ENCODE measurements at regions not wholly inside any gene's neighbourhood (a gene's known extent, or its start where the extent isn't known, plus 50 kb on each side); places are given as distances from the start of the nearest gene placed in this dataset.

DNA sequence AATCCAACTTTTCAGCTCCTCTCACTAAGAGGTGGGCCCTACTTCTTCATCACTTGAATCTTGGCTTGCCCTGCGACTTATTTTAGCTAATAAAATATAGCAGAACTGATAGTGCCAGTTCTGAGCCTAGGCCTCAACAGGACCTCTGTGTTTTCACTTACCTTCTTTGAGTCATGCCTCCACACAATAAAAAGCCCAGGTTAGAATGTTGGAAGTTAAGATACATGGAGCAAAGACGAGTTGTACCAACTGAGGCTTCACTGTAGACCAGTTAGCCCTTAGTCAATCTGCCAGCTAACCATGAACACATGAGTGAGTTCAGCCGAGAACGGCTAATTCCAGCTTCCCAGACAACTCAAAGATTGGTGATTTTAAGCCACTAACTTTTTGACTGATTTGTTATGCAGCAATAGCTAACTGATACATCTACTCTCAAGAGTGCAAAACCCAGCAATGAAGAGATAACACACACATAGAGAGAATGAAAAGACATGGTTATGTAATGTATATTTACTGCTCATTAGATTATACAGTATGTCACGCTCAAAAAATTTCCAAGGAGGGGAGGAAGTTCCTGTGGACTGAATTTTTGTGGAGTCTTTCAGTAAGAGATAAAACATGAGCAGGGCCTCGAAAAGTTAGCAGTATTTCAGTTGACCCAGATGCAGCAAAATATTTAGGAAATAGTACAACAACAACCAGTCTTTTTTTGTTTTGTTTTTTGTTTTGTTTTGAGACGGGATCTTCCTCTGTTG lies 181.1 kb downstream of the MYCN start:
- Histone ChIP-seq H3K4me1 (ENCODE audit: control insufficient read depth in 1 of 2, insufficient read depth in 2 of 2, low read depth in 1 of 2, low read length in 1 of 2) (peaks cover 0 to 19% of the 10 kb centered on the region in 2 experiments; a peak in 1 of 4 replicates), H3K9me3 (no peaks in the 10 kb centered on the region), H2AFZ (ENCODE audit: low read depth) (no peak overlapping the region), H3K4me2 (no peak overlapping the region), H3K9ac (no peak overlapping the region), H3K27ac (ENCODE audit: low read depth in 2 of 2, low read length in 1 of 2) (no peak overlapping the region), H3F3A (replicated peaks; ENCODE audit: insufficient read depth) (no peaks in the 10 kb centered on the region), H3K36me3 (replicated peaks in 1 of 2; ENCODE audit: control insufficient read depth in 1 of 2, insufficient read depth in 2 of 2, low read length in 1 of 2) (no peaks in the 10 kb centered on the region), H3K79me2 (ENCODE audit: insufficient read depth) (no peaks in the 10 kb centered on the region), H3K4me3 (ENCODE audit: low read depth in 2 of 2, low read length in 1 of 2) (no peak overlapping the region), H3K27me3 (ENCODE audit: insufficient read depth) (no peaks in the 10 kb centered on the region), H4K20me1 (ENCODE audit: insufficient read depth) (no peaks in the 10 kb centered on the region), H3K9me2 (no peaks in the 10 kb centered on the region)
- TF ChIP-seq SIN3A (IDR thresholded peaks at IDR 0.05; ENCODE audit: borderline replicate concordance, low read depth, low read length) (no peak), RAD21 (IDR thresholded peaks at IDR 0.05; ENCODE audit: low read length) (no peak), EZH2phosphoT487 (IDR thresholded peaks at IDR 0.05; ENCODE audit: borderline replicate concordance, low read depth) (no peak), FOXM1 (IDR thresholded peaks at IDR 0.05; ENCODE audit: low read depth) (no peak), FOXJ3 (CRISPR knock-in tag; IDR thresholded peaks at IDR 0.05) (no peak), RCOR1 (IDR thresholded peaks at IDR 0.05; ENCODE audit: low read length) (no peak), FOSL2 (IDR thresholded peaks at IDR 0.05; ENCODE audit: borderline replicate concordance, low read depth) (no peak), POLR2AphosphoS5 (IDR thresholded peaks at IDR 0.05; ENCODE audit: low read depth, low read length) (no peak), RFX5 (IDR thresholded peaks at IDR 0.05; ENCODE audit: low read length) (no peak), GATA2 (CRISPR knock-in tag; IDR thresholded peaks at IDR 0.05) (no peak)
- TF ChIP-seq, protein P1, sequence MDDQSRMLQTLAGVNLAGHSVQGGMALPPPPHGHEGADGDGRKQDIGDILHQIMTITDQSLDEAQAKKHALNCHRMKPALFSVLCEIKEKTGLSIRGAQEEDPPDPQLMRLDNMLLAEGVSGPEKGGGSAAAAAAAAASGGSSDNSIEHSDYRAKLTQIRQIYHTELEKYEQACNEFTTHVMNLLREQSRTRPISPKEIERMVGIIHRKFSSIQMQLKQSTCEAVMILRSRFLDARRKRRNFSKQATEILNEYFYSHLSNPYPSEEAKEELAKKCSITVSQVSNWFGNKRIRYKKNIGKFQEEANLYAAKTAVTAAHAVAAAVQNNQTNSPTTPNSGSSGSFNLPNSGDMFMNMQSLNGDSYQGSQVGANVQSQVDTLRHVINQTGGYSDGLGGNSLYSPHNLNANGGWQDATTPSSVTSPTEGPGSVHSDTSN (IDR thresholded peaks at IDR 0.05): no peak
- TF ChIP-seq, protein P2, sequence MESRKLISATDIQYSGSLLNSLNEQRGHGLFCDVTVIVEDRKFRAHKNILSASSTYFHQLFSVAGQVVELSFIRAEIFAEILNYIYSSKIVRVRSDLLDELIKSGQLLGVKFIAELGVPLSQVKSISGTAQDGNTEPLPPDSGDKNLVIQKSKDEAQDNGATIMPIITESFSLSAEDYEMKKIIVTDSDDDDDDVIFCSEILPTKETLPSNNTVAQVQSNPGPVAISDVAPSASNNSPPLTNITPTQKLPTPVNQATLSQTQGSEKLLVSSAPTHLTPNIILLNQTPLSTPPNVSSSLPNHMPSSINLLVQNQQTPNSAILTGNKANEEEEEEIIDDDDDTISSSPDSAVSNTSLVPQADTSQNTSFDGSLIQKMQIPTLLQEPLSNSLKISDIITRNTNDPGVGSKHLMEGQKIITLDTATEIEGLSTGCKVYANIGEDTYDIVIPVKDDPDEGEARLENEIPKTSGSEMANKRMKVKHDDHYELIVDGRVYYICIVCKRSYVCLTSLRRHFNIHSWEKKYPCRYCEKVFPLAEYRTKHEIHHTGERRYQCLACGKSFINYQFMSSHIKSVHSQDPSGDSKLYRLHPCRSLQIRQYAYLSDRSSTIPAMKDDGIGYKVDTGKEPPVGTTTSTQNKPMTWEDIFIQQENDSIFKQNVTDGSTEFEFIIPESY (IDR thresholded peaks at IDR 0.05; ENCODE audit: borderline replicate concordance, low read depth): no peak
- TF ChIP-seq, protein P3, sequence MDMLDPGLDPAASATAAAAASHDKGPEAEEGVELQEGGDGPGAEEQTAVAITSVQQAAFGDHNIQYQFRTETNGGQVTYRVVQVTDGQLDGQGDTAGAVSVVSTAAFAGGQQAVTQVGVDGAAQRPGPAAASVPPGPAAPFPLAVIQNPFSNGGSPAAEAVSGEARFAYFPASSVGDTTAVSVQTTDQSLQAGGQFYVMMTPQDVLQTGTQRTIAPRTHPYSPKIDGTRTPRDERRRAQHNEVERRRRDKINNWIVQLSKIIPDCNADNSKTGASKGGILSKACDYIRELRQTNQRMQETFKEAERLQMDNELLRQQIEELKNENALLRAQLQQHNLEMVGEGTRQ (IDR thresholded peaks at IDR 0.05; ENCODE audit: borderline replicate concordance, low read depth, low read length): no peak
- CTCF ChIA-PET: interaction anchor here (1.3 kb wide), 1 partner anchor 182 kb away, joined by 5 read pairs; no protein-coding TSS in a partner anchor
- POLR2A ChIA-PET: no interaction called here
- WGBS (ENCODE audit: low lambda C conversion rate): 38% methylated on average over 7 of the region's 7 CpGs
- DNase-seq: no peak
